ENCODE measurements at regions not wholly inside any gene's neighbourhood (a gene's known extent, or its start where the extent isn't known, plus 50 kb on each side); places are given as distances from the start of the nearest gene placed in this dataset.

DNA sequence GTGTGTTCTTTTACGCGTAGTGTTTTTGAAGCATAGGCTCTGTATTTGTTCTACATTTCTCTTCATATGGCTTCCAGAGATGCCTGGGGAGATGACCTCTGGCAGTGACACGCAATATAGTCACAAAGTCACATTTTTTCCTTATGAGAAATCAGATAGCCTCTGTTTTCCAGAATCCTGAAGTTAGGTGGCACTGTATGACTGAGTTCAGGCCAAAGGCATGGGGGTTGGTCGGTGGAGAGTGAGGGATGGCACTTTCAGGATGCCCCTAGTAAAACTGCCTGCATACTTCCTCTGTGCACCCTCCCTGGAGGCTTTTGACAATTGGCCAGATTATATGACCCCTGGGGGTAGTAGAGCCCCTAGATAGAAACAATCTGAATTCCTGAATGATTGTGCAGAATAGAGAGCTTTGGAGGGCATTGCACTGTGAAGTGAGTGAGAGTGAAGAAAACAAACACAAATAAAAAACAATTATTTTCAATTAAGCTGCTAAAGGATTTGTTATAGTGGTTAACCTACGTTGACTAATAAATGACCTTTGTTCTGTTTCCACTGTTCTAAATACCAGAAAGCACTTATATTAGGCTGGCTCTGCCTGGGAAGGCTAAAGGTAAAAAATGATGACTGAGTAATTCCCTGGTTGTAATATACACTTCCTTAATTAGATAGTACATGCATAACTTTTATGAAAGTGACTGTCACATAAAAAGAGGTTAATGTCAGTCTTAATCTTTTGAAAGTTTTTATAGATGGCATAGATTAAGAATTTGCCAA is 1660.8 kb downstream of the PLA2G4A start:
- Histone ChIP-seq H3K4me1 (ENCODE audit: control insufficient read depth in 1 of 2, insufficient read depth in 1 of 2, low read depth in 1 of 2, low read length in 1 of 2) (no peaks in the 10 kb centered on the region), H3K27ac (no peak overlapping the region), H3K36me3 (no peaks in the 10 kb centered on the region), H3K27me3 (no peaks in the 10 kb centered on the region), H3K9me3 (no peaks in the 10 kb centered on the region), H3K4me3 (ENCODE audit: low read depth in 1 of 2, low read length in 1 of 2) (no peak overlapping the region)
- TF ChIP-seq, protein P1, sequence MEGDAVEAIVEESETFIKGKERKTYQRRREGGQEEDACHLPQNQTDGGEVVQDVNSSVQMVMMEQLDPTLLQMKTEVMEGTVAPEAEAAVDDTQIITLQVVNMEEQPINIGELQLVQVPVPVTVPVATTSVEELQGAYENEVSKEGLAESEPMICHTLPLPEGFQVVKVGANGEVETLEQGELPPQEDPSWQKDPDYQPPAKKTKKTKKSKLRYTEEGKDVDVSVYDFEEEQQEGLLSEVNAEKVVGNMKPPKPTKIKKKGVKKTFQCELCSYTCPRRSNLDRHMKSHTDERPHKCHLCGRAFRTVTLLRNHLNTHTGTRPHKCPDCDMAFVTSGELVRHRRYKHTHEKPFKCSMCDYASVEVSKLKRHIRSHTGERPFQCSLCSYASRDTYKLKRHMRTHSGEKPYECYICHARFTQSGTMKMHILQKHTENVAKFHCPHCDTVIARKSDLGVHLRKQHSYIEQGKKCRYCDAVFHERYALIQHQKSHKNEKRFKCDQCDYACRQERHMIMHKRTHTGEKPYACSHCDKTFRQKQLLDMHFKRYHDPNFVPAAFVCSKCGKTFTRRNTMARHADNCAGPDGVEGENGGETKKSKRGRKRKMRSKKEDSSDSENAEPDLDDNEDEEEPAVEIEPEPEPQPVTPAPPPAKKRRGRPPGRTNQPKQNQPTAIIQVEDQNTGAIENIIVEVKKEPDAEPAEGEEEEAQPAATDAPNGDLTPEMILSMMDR (IDR thresholded peaks at IDR 0.05), result no peak

DNA sequence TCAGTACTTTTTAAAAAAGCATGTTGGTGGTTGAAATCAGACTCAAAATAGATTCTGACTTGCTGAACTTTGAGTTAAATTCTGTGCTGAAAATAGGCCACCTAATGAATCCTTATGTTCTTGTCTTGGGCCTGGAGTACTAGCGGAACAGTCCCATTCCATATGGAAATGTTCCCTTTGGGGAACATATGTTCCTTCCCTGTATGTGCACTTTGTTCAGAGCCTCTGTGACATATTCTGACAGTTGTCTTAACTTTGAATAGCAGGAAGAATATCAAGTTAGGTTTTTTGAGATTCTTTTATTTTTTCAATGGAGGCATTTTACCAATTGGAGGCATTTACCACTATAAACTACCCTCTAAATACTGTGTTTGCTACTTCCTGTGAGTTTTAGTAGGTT is 1667.8 kb downstream of the PLA2G4A start:
- TF ChIP-seq, protein P1 (IDR thresholded peaks at IDR 0.05), result no peak
- Histone ChIP-seq H3K27ac (no peak overlapping the region), H3K4me3 (ENCODE audit: low read depth in 1 of 2, low read length in 1 of 2) (no peak overlapping the region), H3K36me3 (no peaks in the 10 kb centered on the region), H3K4me1 (ENCODE audit: control insufficient read depth in 1 of 2, insufficient read depth in 1 of 2, low read depth in 1 of 2, low read length in 1 of 2) (no peaks in the 10 kb centered on the region), H3K27me3 (no peaks in the 10 kb centered on the region), H3K9me3 (no peaks in the 10 kb centered on the region)

DNA sequence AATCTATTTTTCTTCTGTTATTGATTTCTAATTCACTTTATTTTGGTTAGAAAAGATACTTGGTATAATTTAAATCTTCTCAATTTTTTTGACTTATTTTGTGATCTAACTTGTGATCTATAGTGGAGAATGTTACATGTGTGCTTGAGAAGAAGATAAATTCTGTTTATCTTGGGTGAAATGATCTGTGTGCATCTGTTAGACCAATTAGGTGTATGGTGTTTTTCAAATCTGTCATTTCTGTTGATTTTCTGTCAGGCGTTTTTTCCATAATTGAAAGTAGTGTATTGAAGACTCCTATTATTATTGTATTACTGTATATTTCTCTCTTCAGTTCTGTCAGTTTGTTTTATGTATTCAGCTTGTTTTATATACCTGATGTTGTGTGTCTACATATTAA is 1668.3 kb downstream of the PLA2G4A start:
- Histone ChIP-seq H3K4me1 (ENCODE audit: control insufficient read depth in 1 of 2, insufficient read depth in 1 of 2, low read depth in 1 of 2, low read length in 1 of 2) (no peaks in the 10 kb centered on the region), H3K4me3 (ENCODE audit: low read depth in 1 of 2, low read length in 1 of 2) (no peak overlapping the region), H3K9me3 (no peaks in the 10 kb centered on the region), H3K36me3 (no peaks in the 10 kb centered on the region), H3K27ac (no peak overlapping the region), H3K27me3 (no peaks in the 10 kb centered on the region)
- TF ChIP-seq, protein P1 (IDR thresholded peaks at IDR 0.05), result no peak

DNA sequence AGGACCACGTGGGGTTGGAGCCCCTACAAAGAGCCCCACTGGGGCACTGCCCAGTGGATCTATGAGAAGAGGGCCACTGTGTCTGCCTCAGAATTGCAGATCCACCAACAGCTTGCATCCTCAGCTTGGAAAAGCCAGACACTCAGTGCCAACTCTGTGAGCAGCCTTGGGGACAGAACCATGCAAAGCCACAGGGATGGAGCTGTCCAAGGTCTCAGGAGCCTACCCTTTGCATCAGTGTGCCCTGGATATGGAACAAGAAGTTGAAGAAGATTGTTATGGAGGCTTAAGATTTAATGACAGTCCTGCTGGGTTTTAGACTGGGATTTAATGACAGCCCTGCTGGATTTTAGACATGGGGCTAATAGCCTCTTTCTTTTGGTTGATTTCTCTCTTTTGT is 1670.9 kb downstream of the PLA2G4A start:
- H3K36me3 ChIP-seq, result no peaks in the 10 kb centered on the region
- no peaks in the 10 kb centered on the region for H3K4me1 ChIP-seq (ENCODE audit: control insufficient read depth in 1 of 2, insufficient read depth in 1 of 2, low read depth in 1 of 2, low read length in 1 of 2)
- no peak overlapping the region for H3K27ac ChIP-seq
- no peaks in the 10 kb centered on the region for H3K9me3 ChIP-seq
- no peak overlapping the region for H3K4me3 ChIP-seq (ENCODE audit: low read depth in 1 of 2, low read length in 1 of 2)
- H3K27me3 ChIP-seq, result no peaks in the 10 kb centered on the region
- TF ChIP-seq, protein P1 (IDR thresholded peaks at IDR 0.05), result no peak

DNA sequence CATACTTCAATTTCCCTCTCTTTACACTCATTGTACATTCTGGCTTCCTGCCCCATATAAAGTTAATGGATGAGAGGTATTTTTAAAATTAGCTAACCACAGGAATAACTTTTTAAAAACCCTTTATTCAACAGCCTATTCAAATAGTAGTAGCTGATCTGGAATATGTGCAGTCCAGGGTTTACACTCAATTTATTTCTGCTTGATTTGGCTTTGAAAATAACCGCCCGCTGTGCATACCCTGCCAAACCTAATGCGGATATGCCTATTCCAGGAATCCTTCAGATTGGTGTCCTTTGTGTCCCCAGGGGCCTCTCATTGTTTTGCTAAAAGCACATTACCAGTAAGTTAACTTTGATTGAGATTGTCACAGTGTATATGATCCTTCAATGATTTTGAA is 1686.2 kb downstream of the PLA2G4A start:
- Histone ChIP-seq H3K9me3 (no peaks in the 10 kb centered on the region), H3K27ac (no peak overlapping the region), H3K36me3 (no peaks in the 10 kb centered on the region), H3K4me1 (ENCODE audit: control insufficient read depth in 1 of 2, insufficient read depth in 1 of 2, low read depth in 1 of 2, low read length in 1 of 2) (no peaks in the 10 kb centered on the region), H3K27me3 (no peaks in the 10 kb centered on the region), H3K4me3 (ENCODE audit: low read depth in 1 of 2, low read length in 1 of 2) (no peak overlapping the region)
- TF ChIP-seq, protein P1 (IDR thresholded peaks at IDR 0.05), result no peak

Measured in neutrophil (primary cell).